ENCODE measurements at regions not wholly inside any gene's neighbourhood (a gene's known extent, or its start where the extent isn't known, plus 50 kb on each side); places are given as distances from the start of the nearest gene placed in this dataset.

DNA sequence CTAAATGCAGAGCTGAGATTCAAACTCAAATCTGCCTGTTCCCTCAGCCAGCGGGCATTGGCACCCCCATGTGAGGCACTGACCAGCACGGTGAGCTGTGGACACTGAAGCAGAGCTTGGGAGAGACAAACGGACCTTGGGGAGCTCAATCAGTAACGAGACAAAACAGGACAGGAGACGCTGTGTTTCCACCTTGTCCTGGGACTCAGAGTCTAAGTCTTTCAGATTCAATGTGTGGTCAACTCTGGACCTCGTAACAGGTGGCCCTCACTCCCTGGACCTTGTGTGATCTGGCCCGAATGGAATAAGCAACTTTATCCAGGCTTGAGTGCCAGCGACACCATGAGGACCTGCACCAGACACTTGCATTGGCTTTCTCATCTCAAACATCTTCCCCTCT, 232.5 kb downstream of the UACA start:
- TF ChIP-seq POLR2A (IDR thresholded peaks at IDR 0.05) (no peak), EP300 (IDR thresholded peaks at IDR 0.05; ENCODE audit: low read depth) (no peak), POLR2AphosphoS5 (IDR thresholded peaks at IDR 0.05) (no peak)
- TF ChIP-seq, protein P1, sequence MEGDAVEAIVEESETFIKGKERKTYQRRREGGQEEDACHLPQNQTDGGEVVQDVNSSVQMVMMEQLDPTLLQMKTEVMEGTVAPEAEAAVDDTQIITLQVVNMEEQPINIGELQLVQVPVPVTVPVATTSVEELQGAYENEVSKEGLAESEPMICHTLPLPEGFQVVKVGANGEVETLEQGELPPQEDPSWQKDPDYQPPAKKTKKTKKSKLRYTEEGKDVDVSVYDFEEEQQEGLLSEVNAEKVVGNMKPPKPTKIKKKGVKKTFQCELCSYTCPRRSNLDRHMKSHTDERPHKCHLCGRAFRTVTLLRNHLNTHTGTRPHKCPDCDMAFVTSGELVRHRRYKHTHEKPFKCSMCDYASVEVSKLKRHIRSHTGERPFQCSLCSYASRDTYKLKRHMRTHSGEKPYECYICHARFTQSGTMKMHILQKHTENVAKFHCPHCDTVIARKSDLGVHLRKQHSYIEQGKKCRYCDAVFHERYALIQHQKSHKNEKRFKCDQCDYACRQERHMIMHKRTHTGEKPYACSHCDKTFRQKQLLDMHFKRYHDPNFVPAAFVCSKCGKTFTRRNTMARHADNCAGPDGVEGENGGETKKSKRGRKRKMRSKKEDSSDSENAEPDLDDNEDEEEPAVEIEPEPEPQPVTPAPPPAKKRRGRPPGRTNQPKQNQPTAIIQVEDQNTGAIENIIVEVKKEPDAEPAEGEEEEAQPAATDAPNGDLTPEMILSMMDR (IDR thresholded peaks at IDR 0.05), result no peak
- intact Hi-C loops (cut with DNase I; ENCODE audit: low total_unique reads) (no loop called here), in situ Hi-C loops (cut with MboI; ENCODE audit: low pct_ligation_motif_present in 1 of 4, low pct_unique_long_range_greater_than_20kb in 1 of 4, low sequenced_read_pairs in 3 of 4) (no loop called here)
- Histone ChIP-seq H3K9me3 (no peaks in the 10 kb centered on the region), H3K4me1 (peaks cover 7 to 22% (median 10%) of the 10 kb centered on the region in 4 donors), H3K27ac (no peak overlapping the region), H3K27me3 (no peaks in the 10 kb centered on the region), H3K36me3 (no peaks in the 10 kb centered on the region), H3K4me3 (no peak overlapping the region)
- no peak for DNase-seq
- 90% methylated on average over 2 to 8 of the region's 8 CpGs for WGBS, 2 donors (ENCODE audit: low coverage in 1 of 2)

- WGBS, 2 donors (ENCODE audit: low coverage in 1 of 2), result 99% methylated on average over 4 of the region's 4 CpGs; no CpG with 5 or more reads in 1 of the 2 donors
- Histone ChIP-seq H3K36me3 (no peaks in the 10 kb centered on the region), H3K4me1 (peaks cover 7 to 22% (median 10%) of the 10 kb centered on the region in 4 donors), H3K4me3 (no peak overlapping the region), H3K27ac (no peak overlapping the region), H3K9me3 (no peaks in the 10 kb centered on the region), H3K27me3 (no peaks in the 10 kb centered on the region)
- in situ Hi-C loops (cut with MboI; ENCODE audit: low pct_ligation_motif_present in 1 of 4, low pct_unique_long_range_greater_than_20kb in 1 of 4, low sequenced_read_pairs in 3 of 4), result no loop called here
- TF ChIP-seq, protein P1 (IDR thresholded peaks at IDR 0.05), result no peak
- no peak for TF ChIP-seq POLR2A (IDR thresholded peaks at IDR 0.05)
- intact Hi-C loops (cut with DNase I; ENCODE audit: low total_unique reads), result no loop called here
- DNase-seq, result no peak
Observed at GRCh38 chr15:70530503-70530902, 232.9 kb downstream of the UACA start.

GRCh38 chr15:70530017-70530499, 233.3 kb downstream of the UACA start:
- intact Hi-C loops (cut with DNase I; ENCODE audit: low total_unique reads) (no loop called here), in situ Hi-C loops (cut with MboI; ENCODE audit: low pct_ligation_motif_present in 1 of 4, low pct_unique_long_range_greater_than_20kb in 1 of 4, low sequenced_read_pairs in 3 of 4) (no loop called here)
- Histone ChIP-seq H3K27me3 (no peaks in the 10 kb centered on the region), H3K4me3 (no peak overlapping the region), H3K9me3 (no peaks in the 10 kb centered on the region), H3K4me1 (peaks cover 7 to 22% (median 10%) of the 10 kb centered on the region in 4 donors), H3K36me3 (no peaks in the 10 kb centered on the region), H3K27ac (no peak overlapping the region)
- no peak for TF ChIP-seq POLR2A (IDR thresholded peaks at IDR 0.05)
- TF ChIP-seq EP300 (IDR thresholded peaks at IDR 0.05; ENCODE audit: low read depth), result no peak
- TF ChIP-seq POLR2AphosphoS5 (IDR thresholded peaks at IDR 0.05), result no peak
- WGBS, 2 donors (ENCODE audit: low coverage in 1 of 2), result 88% methylated on average over 5 of the region's 5 CpGs; no CpG with 5 or more reads in 1 of the 2 donors
- DNase-seq, result no peak

DNA sequence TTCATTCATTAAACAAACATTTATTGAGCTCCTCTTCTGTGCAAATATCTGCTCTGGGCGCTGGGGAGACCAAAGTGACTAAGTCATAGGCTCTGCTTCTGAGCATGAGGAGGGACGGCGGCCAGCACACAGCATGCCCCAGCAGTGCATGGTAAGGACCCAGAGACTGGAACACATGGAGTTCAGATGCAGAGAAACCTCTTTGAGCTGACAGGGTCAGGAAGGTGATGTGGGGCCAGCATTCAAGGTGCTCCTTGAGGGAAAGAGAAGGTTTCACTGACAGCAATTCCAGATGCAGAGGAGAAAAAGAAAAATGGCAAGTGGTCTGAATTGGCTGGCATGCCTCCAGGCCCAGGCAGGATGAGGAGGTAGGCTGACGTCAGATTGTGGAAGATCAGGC, 234.5 kb downstream of the UACA start:
- peaks cover 7 to 22% (median 10%) of the 10 kb centered on the region in 4 donors for H3K4me1 ChIP-seq
- H3K9me3 ChIP-seq, result no peaks in the 10 kb centered on the region
- no peak for DNase-seq
- in situ Hi-C loops (cut with MboI; ENCODE audit: low pct_ligation_motif_present in 1 of 4, low pct_unique_long_range_greater_than_20kb in 1 of 4, low sequenced_read_pairs in 3 of 4) (no loop called here), intact Hi-C loops (cut with DNase I; ENCODE audit: low total_unique reads) (no loop called here)
- no peak overlapping the region for H3K4me3 ChIP-seq
- H3K27ac ChIP-seq, result no peak overlapping the region
- TF ChIP-seq POLR2AphosphoS5 (IDR thresholded peaks at IDR 0.05), result no peak
- TF ChIP-seq, protein P1 (IDR thresholded peaks at IDR 0.05), result no peak
- TF ChIP-seq EP300 (IDR thresholded peaks at IDR 0.05; ENCODE audit: low read depth), result no peak
- no peak for TF ChIP-seq POLR2A (IDR thresholded peaks at IDR 0.05)
- no peaks in the 10 kb centered on the region for H3K27me3 ChIP-seq
- WGBS, 2 donors (ENCODE audit: low coverage in 1 of 2), result 90% methylated on average over 4 of the region's 4 CpGs; no CpG with 5 or more reads in 1 of the 2 donors
- H3K36me3 ChIP-seq, result no peaks in the 10 kb centered on the region

DNA sequence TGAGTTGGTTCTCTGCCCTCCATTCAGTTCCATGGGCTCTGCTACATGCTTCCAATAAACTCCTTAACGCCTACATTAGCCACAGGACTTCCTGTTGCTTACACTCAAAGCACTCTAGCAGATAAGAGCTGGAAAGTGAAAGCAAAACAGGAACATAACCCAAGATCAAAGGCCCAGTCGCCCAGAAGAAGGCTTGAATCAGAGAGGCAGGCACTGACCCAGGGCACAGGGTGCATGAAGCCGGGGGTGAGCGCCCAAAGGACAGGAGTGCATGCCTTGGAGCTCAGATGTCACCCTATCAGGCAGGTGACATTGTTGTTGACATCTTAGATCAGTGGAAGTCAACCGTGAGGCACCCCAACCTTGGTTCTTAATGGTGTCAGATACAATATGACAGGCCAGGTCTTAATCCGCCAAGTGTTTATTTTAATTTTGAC, 235.1 kb downstream of the UACA start:
- peak; percentile 50 for DNase-seq
- Histone ChIP-seq H3K27ac (peak overlapping the region in 1 of 4 donors; percentile 42), H3K4me3 (no peak overlapping the region), H3K27me3 (no peaks in the 10 kb centered on the region), H3K9me3 (no peaks in the 10 kb centered on the region), H3K36me3 (no peaks in the 10 kb centered on the region), H3K4me1 (peaks cover 7 to 22% (median 10%) of the 10 kb centered on the region in 4 donors)
- intact Hi-C loops (cut with DNase I; ENCODE audit: low total_unique reads) (no loop called here), in situ Hi-C loops (cut with MboI; ENCODE audit: low pct_ligation_motif_present in 1 of 4, low pct_unique_long_range_greater_than_20kb in 1 of 4, low sequenced_read_pairs in 3 of 4) (no loop called here)
- 45% methylated on average over 6 of the region's 6 CpGs; no CpG with 5 or more reads in 1 of the 2 donors for WGBS, 2 donors (ENCODE audit: low coverage in 1 of 2)
- TF ChIP-seq EP300 (IDR thresholded peaks at IDR 0.05; ENCODE audit: low read depth) (no peak), POLR2AphosphoS5 (IDR thresholded peaks at IDR 0.05) (peak in 1 of 3 donors; percentile 16), POLR2A (IDR thresholded peaks at IDR 0.05) (no peak)
- TF ChIP-seq, protein P1 (IDR thresholded peaks at IDR 0.05), result no peak

All from transverse colon (tissue), 4 donors.